ENCODE measurements at regions not wholly inside any gene's neighbourhood (a gene's known extent, or its start where the extent isn't known, plus 50 kb on each side); places are given as distances from the start of the nearest gene placed in this dataset.

GRCh38 chr16:64065523-64065922 lies 1056.3 kb downstream of the CDH11 start:
- no peak for TF ChIP-seq POLR2AphosphoS5 (IDR thresholded peaks at IDR 0.05; ENCODE audit: borderline replicate concordance, low read depth, low read length)
- no peak for TF ChIP-seq EZH2 (IDR thresholded peaks at IDR 0.05)
- no peak for TF ChIP-seq FOXP2 (optimal IDR thresholded peaks at IDR 0.05; ENCODE audit: control extremely low read depth, extremely low read length, insufficient read depth)

Measured in SK-N-MC (cell line).